Gastroesophageal sphincter (tissue), 3 donors: ENCODE measurements at regions not wholly inside any gene's neighbourhood (a gene's known extent, or its start where the extent isn't known, plus 50 kb on each side); places are given as distances from the start of the nearest gene placed in this dataset.

Experiments
- CTCF ChIP-seq, 4 experiments: fragments of 200-600 bp in 2 of 4; fragments of 450-650 bp in 2 of 4; sonication (generic) in 1 of 4; IDR thresholded peaks; one replicate each; pipeline ENCODE4 v1.5.1; 2017 to 2019; ENCODE audit warnings: antibody characterized with exemption in 4 of 4, mild to moderate bottlenecking in 2 of 4, moderate library complexity in 2 of 4
- EP300 ChIP-seq: sonication (generic); formaldehyde crosslinking; IDR thresholded peaks from one replicate; pipeline ENCODE4 v1.6.1; 2017; ENCODE audit warnings: antibody characterized with exemption, mild to moderate bottlenecking

GRCh38 chr7:119102291-119102690 is 877.8 kb downstream of the ANKRD7 start:
- TF ChIP-seq CTCF (IDR thresholded peaks at IDR 0.05), result no peak
- no peak for TF ChIP-seq EP300
